Effector memory CD4-positive, alpha-beta T cell (primary cell): ENCODE measurements at regions not wholly inside any gene's neighbourhood (a gene's known extent, or its start where the extent isn't known, plus 50 kb on each side); places are given as distances from the start of the nearest gene placed in this dataset.
"Not testable (repeated sequence)": the region's sequence is repeated elsewhere in the genome, so short reads cannot be mapped to it uniquely, and the experiment has no call there.

Experiments used
- DNase-seq, 3 donors: peaks; one replicate each; pipeline ENCODE4 v3.0.0-alpha.2; 2020
- H3K27ac ChIP-seq: 2 replicates; pipeline ENCODE4 v1.7.0; 2013; ENCODE audit warnings: mild to moderate bottlenecking, low read length, moderate library complexity; ENCODE audit not compliant: insufficient read depth, poor library complexity, severe bottlenecking
- H3K27me3 ChIP-seq: replicated peaks from 2 replicates; pipeline ENCODE4 v1.7.0; 2013; ENCODE audit warnings: mild to moderate bottlenecking, low read length; ENCODE audit not compliant: insufficient read depth, control insufficient read depth, poor library complexity, severe bottlenecking
- H3K36me3 ChIP-seq: 2 replicates; pipeline ENCODE4 v1.7.0; 2013; ENCODE audit warnings: mild to moderate bottlenecking, low read length, moderate library complexity; ENCODE audit not compliant: control insufficient read depth, insufficient read depth
- H3K4me1 ChIP-seq: 2 replicates; pipeline ENCODE4 v1.7.0; 2013; ENCODE audit warnings: low read length, mild to moderate bottlenecking; ENCODE audit not compliant: control insufficient read depth, insufficient read depth, poor library complexity, severe bottlenecking
- H3K4me3 ChIP-seq: 2 replicates; pipeline ENCODE4 v1.7.0; 2013; ENCODE audit warnings: low read length, low read depth, mild to moderate bottlenecking; ENCODE audit not compliant: insufficient read depth, poor library complexity, severe bottlenecking
- H3K9me3 ChIP-seq: 2 replicates; pipeline ENCODE4 v1.7.0; 2013; ENCODE audit warnings: mild to moderate bottlenecking, low read length, moderate library complexity; ENCODE audit not compliant: control insufficient read depth

GRCh38 chr7:65233409-65234034 is 140.1 kb upstream of the ZNF92 start:
- peaks cover 13% of the 10 kb centered on the region for H3K4me1 ChIP-seq
- no peaks in the 10 kb centered on the region for H3K9me3 ChIP-seq
- H3K36me3 ChIP-seq, result no peaks in the 10 kb centered on the region
- DNase-seq, result no peak
- no peak overlapping the region for H3K4me3 ChIP-seq
- no peaks in the 10 kb centered on the region for H3K27me3 ChIP-seq
- H3K27ac ChIP-seq, result no peak overlapping the region

DNA sequence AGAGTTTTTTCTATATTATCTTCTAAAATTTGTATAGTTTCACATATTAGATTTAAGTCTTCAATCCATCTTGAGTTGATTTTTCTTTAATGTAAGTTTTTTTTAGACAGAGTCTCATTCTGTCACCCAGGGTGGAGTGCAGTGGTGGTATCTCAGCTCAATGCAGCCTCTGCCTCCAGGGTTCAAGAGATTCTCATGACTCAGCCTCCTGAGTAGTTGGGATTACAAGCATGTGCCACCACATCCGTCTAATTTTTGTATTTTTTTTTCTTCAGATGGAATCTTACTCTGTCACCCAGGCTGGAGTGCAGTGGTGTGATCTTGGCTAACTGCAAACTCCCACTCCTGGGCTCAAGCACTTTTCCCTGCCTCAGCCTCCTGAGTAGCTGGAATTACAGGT is 143.4 kb upstream of the ZNF92 start:
- Histone ChIP-seq H3K36me3 (no peaks in the 10 kb centered on the region), H3K27me3 (no peaks in the 10 kb centered on the region), H3K27ac (no peak overlapping the region), H3K4me3 (no peak overlapping the region), H3K9me3 (no peaks in the 10 kb centered on the region), H3K4me1 (peaks cover 13% of the 10 kb centered on the region)
- DNase-seq, result no peak

DNA sequence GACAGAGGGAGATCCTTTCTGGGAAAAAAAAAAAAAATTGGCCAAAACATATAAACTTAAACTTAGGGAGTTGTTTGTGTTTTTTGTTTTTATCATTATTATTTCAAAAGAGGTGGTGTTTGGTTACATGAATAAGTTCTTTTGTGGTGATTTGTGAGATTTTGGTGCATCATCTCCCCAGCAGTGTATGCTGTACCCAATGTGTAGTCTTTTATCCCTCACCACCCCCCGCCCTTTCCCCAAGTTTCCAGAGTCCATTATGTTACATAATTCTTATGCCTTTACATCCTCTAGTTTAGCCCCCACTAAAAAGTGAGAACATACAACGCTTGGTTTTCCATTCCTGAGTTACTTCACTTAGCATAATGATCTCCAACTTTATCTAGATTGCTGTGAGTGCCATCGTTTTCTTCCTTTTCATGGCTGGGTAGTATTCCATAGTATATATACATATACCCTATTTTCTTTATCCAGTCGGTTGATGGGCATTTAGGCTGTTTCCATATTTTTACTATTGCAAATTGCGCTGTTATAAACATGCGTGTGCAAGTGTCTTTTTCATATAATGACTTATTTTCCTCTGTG is 148.1 kb upstream of the ZNF92 start:
- H3K4me3 ChIP-seq, result no peak overlapping the region
- H3K4me1 ChIP-seq, result no peaks in the 10 kb centered on the region
- no peaks in the 10 kb centered on the region for H3K27me3 ChIP-seq
- no peak for DNase-seq
- H3K36me3 ChIP-seq, result no peaks in the 10 kb centered on the region
- H3K27ac ChIP-seq, result no peak overlapping the region
- no peaks in the 10 kb centered on the region for H3K9me3 ChIP-seq

DNA sequence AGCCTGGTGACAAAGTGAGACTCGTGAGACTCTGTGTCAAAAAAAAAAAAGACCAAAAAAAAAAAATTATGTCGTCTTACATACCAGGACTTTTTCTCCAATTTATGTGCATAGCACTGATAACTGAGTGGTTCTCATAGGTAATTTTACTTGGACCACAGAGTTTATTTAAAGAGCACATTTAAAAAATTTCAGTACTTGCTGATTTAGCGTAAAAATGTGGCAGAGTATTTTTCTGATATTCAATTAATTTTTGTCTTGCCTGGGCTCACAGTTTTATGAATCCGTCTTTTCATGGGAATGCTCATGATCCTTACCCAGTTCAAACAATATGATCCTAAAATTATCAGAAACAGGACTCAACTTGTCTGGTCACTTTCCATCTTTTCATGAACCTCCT is 151.0 kb upstream of the ZNF92 start:
- no peaks in the 10 kb centered on the region for H3K27me3 ChIP-seq
- no peaks in the 10 kb centered on the region for H3K4me1 ChIP-seq
- H3K36me3 ChIP-seq, result no peaks in the 10 kb centered on the region
- H3K27ac ChIP-seq, result no peak overlapping the region
- no peak overlapping the region for H3K4me3 ChIP-seq
- no peaks in the 10 kb centered on the region for H3K9me3 ChIP-seq
- no peak for DNase-seq

DNA sequence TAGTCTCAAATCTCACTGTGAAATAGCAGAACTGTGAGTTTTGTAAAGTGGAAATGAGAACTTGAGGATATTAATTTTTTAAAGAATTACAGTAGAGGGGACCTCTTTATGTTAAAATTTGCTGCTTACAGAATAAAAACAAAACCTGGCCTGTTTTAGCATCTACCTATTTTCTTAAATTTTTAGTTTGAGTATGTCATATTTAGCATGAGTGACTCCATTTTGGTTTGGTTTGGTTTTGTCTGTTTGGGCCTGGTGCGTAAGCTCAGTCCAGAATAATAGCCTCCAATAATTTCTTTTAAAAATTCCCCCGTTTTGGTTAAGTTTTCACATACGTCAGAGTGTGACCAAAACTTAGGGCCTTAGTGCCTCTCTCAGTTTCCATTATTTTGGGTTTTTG is 152.0 kb upstream of the ZNF92 start:
- Histone ChIP-seq H3K4me1 (no peaks in the 10 kb centered on the region), H3K9me3 (no peaks in the 10 kb centered on the region), H3K36me3 (no peaks in the 10 kb centered on the region), H3K4me3 (no peak overlapping the region), H3K27ac (no peak overlapping the region), H3K27me3 (no peaks in the 10 kb centered on the region)
- DNase-seq, result no peak

GRCh38 chr7:65219623-65220022 is 154.0 kb upstream of the ZNF92 start:
- Histone ChIP-seq H3K27me3 (no peaks in the 10 kb centered on the region), H3K4me3 (no peak overlapping the region), H3K9me3 (no peaks in the 10 kb centered on the region), H3K27ac (no peak overlapping the region), H3K36me3 (no peaks in the 10 kb centered on the region), H3K4me1 (no peaks in the 10 kb centered on the region)
- DNase-seq, result no peak

DNA sequence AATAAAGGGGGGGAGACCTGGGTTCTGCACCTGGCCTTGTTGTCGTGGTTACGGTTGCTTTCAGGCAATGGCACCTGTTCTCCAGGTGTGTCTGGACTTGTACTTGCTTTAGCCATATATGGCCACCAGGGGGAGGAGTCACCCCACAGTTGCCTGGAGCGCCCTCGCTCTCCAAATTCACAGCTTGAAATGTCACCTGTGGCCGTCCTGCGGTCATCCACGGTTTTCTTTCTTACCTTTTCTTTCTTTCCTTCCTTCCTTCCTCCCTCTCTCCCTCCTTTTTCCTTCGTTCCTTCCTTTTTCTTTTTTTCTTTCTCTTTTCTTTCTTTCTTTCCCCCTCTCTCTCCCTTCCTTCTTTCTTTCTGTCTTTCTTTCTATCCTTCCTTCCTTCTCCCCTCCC is 157.2 kb upstream of the ZNF92 start:
- peak; percentile 30 to 70 (median 36) for DNase-seq
- Histone ChIP-seq H3K27ac (no peak overlapping the region), H3K4me3 (no peak overlapping the region), H3K36me3 (no peaks in the 10 kb centered on the region), H3K4me1 (no peaks in the 10 kb centered on the region), H3K9me3 (no peaks in the 10 kb centered on the region), H3K27me3 (no peaks in the 10 kb centered on the region)

DNA sequence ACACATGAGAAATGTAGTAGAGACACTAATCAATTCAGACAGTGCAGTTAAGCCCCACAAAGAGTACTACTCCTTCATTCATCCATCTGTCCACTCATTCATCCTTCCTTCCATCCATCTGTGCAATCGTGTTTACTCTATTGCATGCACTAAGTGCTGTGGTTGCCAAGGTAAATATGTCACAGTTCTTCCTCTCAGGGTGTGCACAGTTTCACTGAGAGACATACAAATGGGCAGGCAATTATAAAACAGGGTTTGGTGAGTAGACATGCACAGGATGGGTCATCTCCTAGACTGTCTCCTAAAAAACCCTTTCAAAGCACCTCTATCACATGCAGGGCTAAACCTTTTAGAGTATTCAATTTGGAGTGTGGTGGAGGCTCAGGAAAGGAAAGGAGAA is 160.4 kb upstream of the ZNF92 start:
- H3K4me1 ChIP-seq, H3K27me3 ChIP-seq, DNase-seq, H3K27ac ChIP-seq, H3K4me3 ChIP-seq, H3K9me3 ChIP-seq, H3K36me3 ChIP-seq: not testable (repeated sequence)

- not testable (repeated sequence) for H3K27ac ChIP-seq, H3K4me1 ChIP-seq, DNase-seq, H3K4me3 ChIP-seq, H3K27me3 ChIP-seq, H3K9me3 ChIP-seq, H3K36me3 ChIP-seq
Measured at GRCh38 chr7:65199221-65199620, 174.4 kb upstream of the ZNF92 start.

- not testable (repeated sequence) for H3K27me3 ChIP-seq, H3K36me3 ChIP-seq, H3K4me3 ChIP-seq, H3K4me1 ChIP-seq, H3K9me3 ChIP-seq, H3K27ac ChIP-seq, DNase-seq
Measured at GRCh38 chr7:65193334-65194058, 180.2 kb upstream of the ZNF92 start.
